Lower leg skin (tissue), 3 donors: ENCODE measurements at regions not wholly inside any gene's neighbourhood (a gene's known extent, or its start where the extent isn't known, plus 50 kb on each side); places are given as distances from the start of the nearest gene placed in this dataset.

ENCODE experiments used
- CTCF ChIP-seq, 3 donors: fragments of 450-650 bp; IDR thresholded peaks; one replicate each; pipeline ENCODE4 v1.5.1; 2016; ENCODE audit warnings: antibody characterized with exemption in 3 of 3, mild to moderate bottlenecking in 3 of 3, moderate library complexity in 2 of 3
- POLR2A ChIP-seq, 2 donors: fragments of 450-650 bp; IDR thresholded peaks; one replicate each; pipeline ENCODE4 v1.6.1; 2016 to 2017; ENCODE audit warnings: antibody characterized with exemption in 2 of 2, mild to moderate bottlenecking in 1 of 2, moderate library complexity in 1 of 2

GRCh38 chr15:25937796-25938195 lies 74.7 kb upstream of the ATP10A start:
- no peak for TF ChIP-seq CTCF (IDR thresholded peaks at IDR 0.05)
- TF ChIP-seq POLR2A (IDR thresholded peaks at IDR 0.05): no peak
